Fibroblast of lung (primary cell): ENCODE measurements at regions not wholly inside any gene's neighbourhood (a gene's known extent, or its start where the extent isn't known, plus 50 kb on each side); places are given as distances from the start of the nearest gene placed in this dataset.

Experiments used
- CTCF ChIP-seq, 2 donors: IDR thresholded peaks in 1 of 2; conservative IDR thresholded peaks in 1 of 2; 1 replicate in 1 of 2; 2 replicates in 1 of 2; pipeline ENCODE4 v1.5.1; 2011 to 2012; ENCODE audit warnings: low read length in 2 of 2, control low read depth in 1 of 2, inconsistent platforms in 1 of 2, low read depth in 1 of 2, mild to moderate bottlenecking in 1 of 2
- EZH2 ChIP-seq: IDR thresholded peaks from 2 replicates; pipeline ENCODE4 v1.5.1; 2012; ENCODE audit warnings: low read length, control low read depth, mild to moderate bottlenecking; ENCODE audit errors: missing control alignments

GRCh38 chr14:84112589-84112988 is 1417.4 kb upstream of the FLRT2 start:
- no peak for TF ChIP-seq CTCF (conservative IDR thresholded peaks at IDR 0.05 in 1 of 2, IDR thresholded peaks at IDR 0.05 in 1 of 2; ENCODE audit: low read depth in 1 of 2, low read length in 2 of 2)
- TF ChIP-seq EZH2: no peak
